ENCODE measurements at regions not wholly inside any gene's neighbourhood (a gene's known extent, or its start where the extent isn't known, plus 50 kb on each side); places are given as distances from the start of the nearest gene placed in this dataset.

GRCh38 chr10:2083591-2083990 is 346.3 kb upstream of the ADARB2 start (continued):
- TF ChIP-seq ZNF596 (tag by site-specific recombination; IDR thresholded peaks at IDR 0.05): no peak
- TF ChIP-seq, protein P1, sequence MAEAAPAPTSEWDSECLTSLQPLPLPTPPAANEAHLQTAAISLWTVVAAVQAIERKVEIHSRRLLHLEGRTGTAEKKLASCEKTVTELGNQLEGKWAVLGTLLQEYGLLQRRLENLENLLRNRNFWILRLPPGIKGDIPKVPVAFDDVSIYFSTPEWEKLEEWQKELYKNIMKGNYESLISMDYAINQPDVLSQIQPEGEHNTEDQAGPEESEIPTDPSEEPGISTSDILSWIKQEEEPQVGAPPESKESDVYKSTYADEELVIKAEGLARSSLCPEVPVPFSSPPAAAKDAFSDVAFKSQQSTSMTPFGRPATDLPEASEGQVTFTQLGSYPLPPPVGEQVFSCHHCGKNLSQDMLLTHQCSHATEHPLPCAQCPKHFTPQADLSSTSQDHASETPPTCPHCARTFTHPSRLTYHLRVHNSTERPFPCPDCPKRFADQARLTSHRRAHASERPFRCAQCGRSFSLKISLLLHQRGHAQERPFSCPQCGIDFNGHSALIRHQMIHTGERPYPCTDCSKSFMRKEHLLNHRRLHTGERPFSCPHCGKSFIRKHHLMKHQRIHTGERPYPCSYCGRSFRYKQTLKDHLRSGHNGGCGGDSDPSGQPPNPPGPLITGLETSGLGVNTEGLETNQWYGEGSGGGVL (tag by site-specific recombination; IDR thresholded peaks at IDR 0.05): no peak

GRCh38 chr10:2081501-2081900 is 344.2 kb upstream of the ADARB2 start:
- no peaks in the 10 kb centered on the region for H3K9me3 ChIP-seq (ENCODE audit: control insufficient read depth, insufficient read depth, low read depth, low read length)
- TF ChIP-seq ZNF19 (tag by site-specific recombination; IDR thresholded peaks at IDR 0.05; ENCODE audit: low read depth): no peak
- no peaks in the 10 kb centered on the region for H3K36me3 ChIP-seq (ENCODE audit: control insufficient read depth in 2 of 2, insufficient read depth in 1 of 2, low read length in 2 of 2)
- ChIA-PET CTCF (interaction anchor here (0.5 to 0.7 kb wide), 2 partner anchors 13 to 391 kb away, joined by 3 read pairs; no protein-coding TSS in a partner anchor), POLR2A (no interaction called here)
- no peak overlapping the region for H3K4me3 ChIP-seq (ENCODE audit: low read depth, low read length)
- H3K27ac ChIP-seq (ENCODE audit: extremely low read depth, low read depth, low read length): no peak overlapping the region
- H3K4me1 ChIP-seq (ENCODE audit: control insufficient read depth, insufficient read depth, low read length): no peaks in the 10 kb centered on the region

GRCh38 chr10:2079603-2080078 is 342.3 kb upstream of the ADARB2 start:
- H3K9me3 ChIP-seq (ENCODE audit: control insufficient read depth, insufficient read depth, low read depth, low read length): no peaks in the 10 kb centered on the region
- TF ChIP-seq ZNF335 (tag by site-specific recombination; conservative IDR thresholded peaks at IDR 0.05): no peak
- TF ChIP-seq ZNF555 (tag by site-specific recombination; conservative IDR thresholded peaks at IDR 0.05): no peak
- TF ChIP-seq, protein P2, sequence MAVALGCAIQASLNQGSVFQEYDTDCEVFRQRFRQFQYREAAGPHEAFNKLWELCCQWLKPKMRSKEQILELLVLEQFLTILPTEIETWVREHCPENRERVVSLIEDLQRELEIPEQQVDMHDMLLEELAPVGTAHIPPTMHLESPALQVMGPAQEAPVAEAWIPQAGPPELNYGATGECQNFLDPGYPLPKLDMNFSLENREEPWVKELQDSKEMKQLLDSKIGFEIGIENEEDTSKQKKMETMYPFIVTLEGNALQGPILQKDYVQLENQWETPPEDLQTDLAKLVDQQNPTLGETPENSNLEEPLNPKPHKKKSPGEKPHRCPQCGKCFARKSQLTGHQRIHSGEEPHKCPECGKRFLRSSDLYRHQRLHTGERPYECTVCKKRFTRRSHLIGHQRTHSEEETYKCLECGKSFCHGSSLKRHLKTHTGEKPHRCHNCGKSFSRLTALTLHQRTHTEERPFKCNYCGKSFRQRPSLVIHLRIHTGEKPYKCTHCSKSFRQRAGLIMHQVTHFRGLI (tag by site-specific recombination; IDR thresholded peaks at IDR 0.05): no peak
- no peak for TF ChIP-seq SCRT2 (tag by site-specific recombination; IDR thresholded peaks at IDR 0.05)
- TF ChIP-seq ZNF175 (tag by site-specific recombination; IDR thresholded peaks at IDR 0.05): no peak
- TF ChIP-seq KLF1 (tag by site-specific recombination; IDR thresholded peaks at IDR 0.05): no peak
- no peak for TF ChIP-seq SP3 (tag by site-specific recombination; IDR thresholded peaks at IDR 0.05)
- TF ChIP-seq ZNF571 (tag by site-specific recombination; IDR thresholded peaks at IDR 0.05): no peak
- no peak for TF ChIP-seq KLF7 (tag by site-specific recombination; IDR thresholded peaks at IDR 0.05; ENCODE audit: borderline replicate concordance)
- no peak for TF ChIP-seq YY1 (tag by site-specific recombination; IDR thresholded peaks at IDR 0.05)
- no peak for TF ChIP-seq REPIN1 (tag by site-specific recombination; IDR thresholded peaks at IDR 0.05; ENCODE audit: low read depth)
- no peak for TF ChIP-seq SP2 (tag by site-specific recombination; IDR thresholded peaks at IDR 0.05)
- no peak for TF ChIP-seq ZNF23 (tag by site-specific recombination; IDR thresholded peaks at IDR 0.05; ENCODE audit: borderline replicate concordance)
- TF ChIP-seq GFI1B (tag by site-specific recombination; IDR thresholded peaks at IDR 0.05): no peak
- H3K4me1 ChIP-seq (ENCODE audit: control insufficient read depth, insufficient read depth, low read length): no peaks in the 10 kb centered on the region
- POLR2A ChIA-PET: no interaction called here
- CTCF ChIA-PET: no interaction called here
- H3K36me3 ChIP-seq (ENCODE audit: control insufficient read depth in 2 of 2, insufficient read depth in 1 of 2, low read length in 2 of 2): no peaks in the 10 kb centered on the region
- no peak overlapping the region for H3K27ac ChIP-seq (ENCODE audit: extremely low read depth, low read depth, low read length)
- H3K4me3 ChIP-seq (ENCODE audit: low read depth, low read length): no peak overlapping the region

- ChIA-PET POLR2A (no interaction called here), CTCF (interaction anchor here (0.6 kb wide), 1 partner anchor 16 kb away, joined by 3 read pairs; no protein-coding TSS in a partner anchor)
- TF ChIP-seq ZNF146 (tag by site-specific recombination; IDR thresholded peaks at IDR 0.05) (no peak), ZNF10 (tag by site-specific recombination; IDR thresholded peaks at IDR 0.05) (no peak), ZNF510 (tag by site-specific recombination; IDR thresholded peaks at IDR 0.05; ENCODE audit: insufficient replicate concordance) (no peak), ZNF610 (tag by site-specific recombination; IDR thresholded peaks at IDR 0.05; ENCODE audit: borderline replicate concordance) (no peak), ZSCAN18 (tag by site-specific recombination; IDR thresholded peaks at IDR 0.05) (no peak), OVOL3 (tag by site-specific recombination; IDR thresholded peaks at IDR 0.05) (no peak)
- TF ChIP-seq, protein P3, sequence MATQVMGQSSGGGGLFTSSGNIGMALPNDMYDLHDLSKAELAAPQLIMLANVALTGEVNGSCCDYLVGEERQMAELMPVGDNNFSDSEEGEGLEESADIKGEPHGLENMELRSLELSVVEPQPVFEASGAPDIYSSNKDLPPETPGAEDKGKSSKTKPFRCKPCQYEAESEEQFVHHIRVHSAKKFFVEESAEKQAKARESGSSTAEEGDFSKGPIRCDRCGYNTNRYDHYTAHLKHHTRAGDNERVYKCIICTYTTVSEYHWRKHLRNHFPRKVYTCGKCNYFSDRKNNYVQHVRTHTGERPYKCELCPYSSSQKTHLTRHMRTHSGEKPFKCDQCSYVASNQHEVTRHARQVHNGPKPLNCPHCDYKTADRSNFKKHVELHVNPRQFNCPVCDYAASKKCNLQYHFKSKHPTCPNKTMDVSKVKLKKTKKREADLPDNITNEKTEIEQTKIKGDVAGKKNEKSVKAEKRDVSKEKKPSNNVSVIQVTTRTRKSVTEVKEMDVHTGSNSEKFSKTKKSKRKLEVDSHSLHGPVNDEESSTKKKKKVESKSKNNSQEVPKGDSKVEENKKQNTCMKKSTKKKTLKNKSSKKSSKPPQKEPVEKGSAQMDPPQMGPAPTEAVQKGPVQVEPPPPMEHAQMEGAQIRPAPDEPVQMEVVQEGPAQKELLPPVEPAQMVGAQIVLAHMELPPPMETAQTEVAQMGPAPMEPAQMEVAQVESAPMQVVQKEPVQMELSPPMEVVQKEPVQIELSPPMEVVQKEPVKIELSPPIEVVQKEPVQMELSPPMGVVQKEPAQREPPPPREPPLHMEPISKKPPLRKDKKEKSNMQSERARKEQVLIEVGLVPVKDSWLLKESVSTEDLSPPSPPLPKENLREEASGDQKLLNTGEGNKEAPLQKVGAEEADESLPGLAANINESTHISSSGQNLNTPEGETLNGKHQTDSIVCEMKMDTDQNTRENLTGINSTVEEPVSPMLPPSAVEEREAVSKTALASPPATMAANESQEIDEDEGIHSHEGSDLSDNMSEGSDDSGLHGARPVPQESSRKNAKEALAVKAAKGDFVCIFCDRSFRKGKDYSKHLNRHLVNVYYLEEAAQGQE (tag by site-specific recombination; IDR thresholded peaks at IDR 0.05): no peak
- no peaks in the 10 kb centered on the region for H3K9me3 ChIP-seq (ENCODE audit: control insufficient read depth, insufficient read depth, low read depth, low read length)
- no peak overlapping the region for H3K27ac ChIP-seq (ENCODE audit: extremely low read depth, low read depth, low read length)
- H3K4me3 ChIP-seq (ENCODE audit: low read depth, low read length): no peak overlapping the region
- H3K36me3 ChIP-seq (ENCODE audit: control insufficient read depth in 2 of 2, insufficient read depth in 1 of 2, low read length in 2 of 2): no peaks in the 10 kb centered on the region
- no peaks in the 10 kb centered on the region for H3K4me1 ChIP-seq (ENCODE audit: control insufficient read depth, insufficient read depth, low read length)
Observed at GRCh38 chr10:2077231-2077630, 339.9 kb upstream of the ADARB2 start.
